ENCODE measurements at regions not wholly inside any gene's neighbourhood (a gene's known extent, or its start where the extent isn't known, plus 50 kb on each side); places are given as distances from the start of the nearest gene placed in this dataset.

- TF ChIP-seq PATZ1 (CRISPR knock-in tag; IDR thresholded peaks at IDR 0.05; ENCODE audit: borderline replicate concordance) (no peak), ZNF565 (CRISPR knock-in tag; conservative IDR thresholded peaks at IDR 0.05; ENCODE audit: low read depth) (no peak), POU6F1 (CRISPR knock-in tag; IDR thresholded peaks at IDR 0.05; ENCODE audit: borderline replicate concordance, low read depth) (no peak), ARNTL (CRISPR knock-in tag; IDR thresholded peaks at IDR 0.05; ENCODE audit: borderline replicate concordance, low read depth) (no peak), ZNF70 (CRISPR knock-in tag; IDR thresholded peaks at IDR 0.05) (no peak), CSDC2 (CRISPR knock-in tag; IDR thresholded peaks at IDR 0.05) (no peak), CSRNP3 (CRISPR knock-in tag; IDR thresholded peaks at IDR 0.05) (no peak), CREB5 (CRISPR knock-in tag; IDR thresholded peaks at IDR 0.05; ENCODE audit: low read depth) (no peak), TSHZ2 (CRISPR knock-in tag; IDR thresholded peaks at IDR 0.05) (no peak), ISL1 (CRISPR knock-in tag; IDR thresholded peaks at IDR 0.05) (no peak), BACH2 (CRISPR knock-in tag; IDR thresholded peaks at IDR 0.05; ENCODE audit: borderline replicate concordance) (no peak), TCF4 (CRISPR knock-in tag; IDR thresholded peaks at IDR 0.05; ENCODE audit: borderline replicate concordance) (no peak), RARB (CRISPR knock-in tag; IDR thresholded peaks at IDR 0.05) (no peak), ZFP3 (CRISPR knock-in tag; IDR thresholded peaks at IDR 0.05) (no peak), ZC3H10 (CRISPR knock-in tag; IDR thresholded peaks at IDR 0.05) (no peak), PPARA (CRISPR knock-in tag; IDR thresholded peaks at IDR 0.05; ENCODE audit: borderline replicate concordance) (no peak), SNAI2 (CRISPR knock-in tag; IDR thresholded peaks at IDR 0.05) (no peak), ZFP30 (CRISPR knock-in tag; IDR thresholded peaks at IDR 0.05) (no peak), ZNF8 (CRISPR knock-in tag; IDR thresholded peaks at IDR 0.05) (no peak)
- ATAC-seq = no peak
These were observed 65.8 kb upstream of the CHD1 start for GRCh38 chr5:98994611-98995010.

- TF ChIP-seq ZNF565 (CRISPR knock-in tag; conservative IDR thresholded peaks at IDR 0.05; ENCODE audit: low read depth) (no peak), PATZ1 (CRISPR knock-in tag; IDR thresholded peaks at IDR 0.05; ENCODE audit: borderline replicate concordance) (no peak), SNAI2 (CRISPR knock-in tag; IDR thresholded peaks at IDR 0.05) (no peak), OSR1 (CRISPR knock-in tag; IDR thresholded peaks at IDR 0.05) (no peak), GLIS3 (CRISPR knock-in tag; IDR thresholded peaks at IDR 0.05) (no peak), PPARA (CRISPR knock-in tag; IDR thresholded peaks at IDR 0.05; ENCODE audit: borderline replicate concordance) (no peak), RARB (CRISPR knock-in tag; IDR thresholded peaks at IDR 0.05) (no peak), ARNTL (CRISPR knock-in tag; IDR thresholded peaks at IDR 0.05; ENCODE audit: borderline replicate concordance, low read depth) (no peak), ZC3H10 (CRISPR knock-in tag; IDR thresholded peaks at IDR 0.05) (no peak), ESRRG (CRISPR knock-in tag; IDR thresholded peaks at IDR 0.05) (no peak), POU6F1 (CRISPR knock-in tag; IDR thresholded peaks at IDR 0.05; ENCODE audit: borderline replicate concordance, low read depth) (no peak), CREB5 (CRISPR knock-in tag; IDR thresholded peaks at IDR 0.05; ENCODE audit: low read depth) (no peak), TCF4 (CRISPR knock-in tag; IDR thresholded peaks at IDR 0.05; ENCODE audit: borderline replicate concordance) (no peak), ZFP3 (CRISPR knock-in tag; IDR thresholded peaks at IDR 0.05) (no peak), CSRNP3 (CRISPR knock-in tag; IDR thresholded peaks at IDR 0.05) (no peak)
- ATAC-seq = no peak
These were observed 64.7 kb upstream of the CHD1 start for GRCh38 chr5:98993512-98993911.

Data from SK-N-SH treated with all-trans-retinoic acid at 6 μM for 48 hours (cell line).